Sigmoid colon (tissue), 6 donors: ENCODE measurements at regions not wholly inside any gene's neighbourhood (a gene's known extent, or its start where the extent isn't known, plus 50 kb on each side); places are given as distances from the start of the nearest gene placed in this dataset.
A peak's percentile ranks its signal among the peaks of the same experiment; 100 is the strongest.

Source experiments
- DNase-seq: peaks from one replicate; pipeline ENCODE4 v3.0.0-alpha.2; 2019
- H3K27ac ChIP-seq, 4 donors: fragments of 200-600 bp; sonication (generic); one replicate each; pipeline ENCODE4 v1.5.1; 2016 to 2019; ENCODE audit warnings: mild to moderate bottlenecking in 1 of 4
- H3K27me3 ChIP-seq, 3 donors: fragments of 200-600 bp; sonication (generic); one replicate each; pipeline ENCODE4 v1.5.1; 2019; ENCODE audit warnings: mild to moderate bottlenecking in 1 of 3
- H3K36me3 ChIP-seq, 4 donors: fragments of 200-600 bp; sonication (generic); one replicate each; pipeline ENCODE4 v1.5.1; 2016 to 2019
- H3K4me1 ChIP-seq, 4 donors: fragments of 200-600 bp; sonication (generic); one replicate each; pipeline ENCODE4 v1.5.1; 2017 to 2019
- H3K4me3 ChIP-seq, 4 donors: fragments of 200-600 bp; sonication (generic); one replicate each; pipeline ENCODE4 v1.5.1; 2017 to 2019; ENCODE audit warnings: mild to moderate bottlenecking in 2 of 4, moderate library complexity in 1 of 4
- H3K9me3 ChIP-seq, 4 donors: fragments of 200-600 bp in 3 of 4; sonication (generic) in 3 of 4; one replicate each; pipeline versions ENCODE4 v1.5.1 to v1.6.1; 2013 to 2019
- CTCF ChIP-seq, 4 experiments: fragments of 450-650 bp in 3 of 4; fragments of 200-600 bp in 1 of 4; IDR thresholded peaks; one replicate each; pipeline ENCODE4 v1.5.1; 2016 to 2019; ENCODE audit warnings: antibody characterized with exemption in 4 of 4, mild to moderate bottlenecking in 3 of 4, moderate library complexity in 2 of 4
- EP300 ChIP-seq, 4 donors: sonication (generic); formaldehyde crosslinking; IDR thresholded peaks; one replicate each; pipeline ENCODE4 v1.6.1; 2017; ENCODE audit warnings: antibody characterized with exemption in 4 of 4
- POLR2A ChIP-seq, 2 donors: fragments of 450-650 bp; IDR thresholded peaks; one replicate each; pipeline ENCODE4 v1.6.1; 2016; ENCODE audit warnings: antibody characterized with exemption in 2 of 2, mild to moderate bottlenecking in 2 of 2, moderate library complexity in 2 of 2
- POLR2AphosphoS5 ChIP-seq, 4 donors: sonication (generic); formaldehyde crosslinking; IDR thresholded peaks; one replicate each; pipeline ENCODE4 v1.6.1; 2017; ENCODE audit warnings: antibody characterized with exemption in 4 of 4
- WGBS, 2 donors: extraction: QIAGEN DNeasy Blood & Tissue Kit; methylation state at CpG; one replicate each; pipeline ENCODE4 v1.1.7; 2013; 5-methylcytosine and 5-hydroxymethylcytosine counted together
- intact Hi-C: fragments of 100-400 bp; cut with DNase I; formaldehyde crosslinking; loops from one replicate; pipeline ENCODE4 v1.15.1; 2023
- donor health status: healthy with polysubstance abuse.
- donor health status: healthy.

- H3K4me1 ChIP-seq = peaks cover 0 to 25% (median 20%) of the 10 kb centered on the region in 4 donors
- peaks cover 0 to 4% (median 0%) of the 10 kb centered on the region in 4 donors for H3K9me3 ChIP-seq
- TF ChIP-seq POLR2AphosphoS5 (IDR thresholded peaks at IDR 0.05) (peak in 1 of 4 donors; percentile 38), CTCF (IDR thresholded peaks at IDR 0.05) (no peak)
- WGBS, 2 donors = 70 to 79% methylated on average over 6 of the region's 6 CpGs
- H3K36me3 ChIP-seq = no peaks in the 10 kb centered on the region
- no peak overlapping the region for H3K4me3 ChIP-seq
- DNase-seq = peak; percentile 64
- intact Hi-C loops = no loop called here
- peak overlapping the region in 1 of 4 donors; percentile 11 for H3K27ac ChIP-seq
- H3K27me3 ChIP-seq = no peaks in the 10 kb centered on the region
Observed at GRCh38 chr18:24763765-24764513, 303.5 kb downstream of the HRH4 start.

GRCh38 chr18:24764766-24765165 is 304.3 kb downstream of the HRH4 start:
- H3K4me3 ChIP-seq = no peak overlapping the region
- H3K27ac ChIP-seq = no peak overlapping the region
- H3K36me3 ChIP-seq = no peaks in the 10 kb centered on the region
- 89 to 91% methylated on average over 5 of the region's 5 CpGs for WGBS, 2 donors
- H3K4me1 ChIP-seq = peaks cover 0 to 25% (median 20%) of the 10 kb centered on the region in 4 donors
- TF ChIP-seq POLR2A (IDR thresholded peaks at IDR 0.05) (no peak), EP300 (IDR thresholded peaks at IDR 0.05) (no peak), POLR2AphosphoS5 (IDR thresholded peaks at IDR 0.05) (no peak), CTCF (IDR thresholded peaks at IDR 0.05) (no peak)
- peaks cover 0 to 4% (median 0%) of the 10 kb centered on the region in 4 donors for H3K9me3 ChIP-seq
- DNase-seq = no peak
- intact Hi-C loops = no loop called here
- no peaks in the 10 kb centered on the region for H3K27me3 ChIP-seq

- H3K36me3 ChIP-seq = no peaks in the 10 kb centered on the region
- WGBS, 2 donors = 87 to 90% methylated on average over 1 of the region's 1 CpG
Observed at GRCh38 chr18:24766376-24766775, 305.9 kb downstream of the HRH4 start.

GRCh38 chr18:24770311-24771024 is 310.0 kb downstream of the HRH4 start:
- Histone ChIP-seq H3K4me1 (no peaks in the 10 kb centered on the region), H3K27ac (no peak overlapping the region), H3K9me3 (no peaks in the 10 kb centered on the region), H3K36me3 (no peaks in the 10 kb centered on the region), H3K27me3 (no peaks in the 10 kb centered on the region), H3K4me3 (no peak overlapping the region)
- DNase-seq = no peak
- TF ChIP-seq POLR2AphosphoS5 (IDR thresholded peaks at IDR 0.05) (no peak), CTCF (IDR thresholded peaks at IDR 0.05) (no peak)
- intact Hi-C loops = no loop called here
- 91 to 94% methylated on average over 3 of the region's 3 CpGs for WGBS, 2 donors

More at GRCh38 chr18:24766376-24766775, 305.9 kb downstream of the HRH4 start:
- no peak for DNase-seq
- H3K4me1 ChIP-seq = peaks cover 0 to 25% (median 20%) of the 10 kb centered on the region in 4 donors
- peaks cover 0 to 4% (median 0%) of the 10 kb centered on the region in 4 donors for H3K9me3 ChIP-seq
- intact Hi-C loops = no loop called here
- H3K4me3 ChIP-seq = no peak overlapping the region
- H3K27ac ChIP-seq = no peak overlapping the region
- TF ChIP-seq EP300 (IDR thresholded peaks at IDR 0.05) = no peak
- H3K27me3 ChIP-seq = no peaks in the 10 kb centered on the region

- H3K4me1 ChIP-seq = no peaks in the 10 kb centered on the region
Observed at GRCh38 chr18:24771300-24771699, 310.9 kb downstream of the HRH4 start.

More at GRCh38 chr18:24771300-24771699, 310.9 kb downstream of the HRH4 start:
- H3K4me3 ChIP-seq = no peak overlapping the region
- no peak for TF ChIP-seq POLR2A (IDR thresholded peaks at IDR 0.05)
- no peak for TF ChIP-seq CTCF (IDR thresholded peaks at IDR 0.05)
- no peak for TF ChIP-seq EP300 (IDR thresholded peaks at IDR 0.05)
- TF ChIP-seq POLR2AphosphoS5 (IDR thresholded peaks at IDR 0.05) = no peak
- no peak overlapping the region for H3K27ac ChIP-seq
- H3K9me3 ChIP-seq = no peaks in the 10 kb centered on the region
- intact Hi-C loops = no loop called here
- DNase-seq = no peak
- H3K36me3 ChIP-seq = no peaks in the 10 kb centered on the region
- H3K27me3 ChIP-seq = no peaks in the 10 kb centered on the region
